NOMO-1 treated with DMSO at 0.1 percent for 48 hours (cell line): ENCODE measurements at regions not wholly inside any gene's neighbourhood (a gene's known extent, or its start where the extent isn't known, plus 50 kb on each side); places are given as distances from the start of the nearest gene placed in this dataset.
"Not testable (repeated sequence)": the region's sequence is repeated elsewhere in the genome, so short reads cannot be mapped to it uniquely, and the experiment has no call there.

Experiments
- DNase-seq: peaks from one replicate; lab custom pipeline; 2025; ENCODE audit not compliant: unreplicated experiment; lab: John Stamatoyannopoulos, UW

GRCh38 chr20:53800883-53801604 is 207.4 kb upstream of the ZNF217 start:
- DNase-seq, result no peak

GRCh38 chr20:53800418-53800817 is 206.8 kb upstream of the ZNF217 start:
- DNase-seq, result no peak

GRCh38 chr20:53797085-53797484 is 203.4 kb upstream of the ZNF217 start:
- no peak for DNase-seq

- DNase-seq, result no peak
Observed at GRCh38 chr20:53795170-53795569, 201.5 kb upstream of the ZNF217 start.

- no peak for DNase-seq
Observed at GRCh38 chr20:53794529-53795115, 201.0 kb upstream of the ZNF217 start.

- DNase-seq, result no peak
Observed at GRCh38 chr20:53793783-53794383, 200.2 kb upstream of the ZNF217 start.

GRCh38 chr20:53792946-53793536 is 199.4 kb upstream of the ZNF217 start:
- DNase-seq, result no peak

- no peak for DNase-seq
Observed at GRCh38 chr20:53789989-53790675, 196.5 kb upstream of the ZNF217 start.

- DNase-seq, result no peak
Observed at GRCh38 chr20:53788253-53789022, 194.8 kb upstream of the ZNF217 start.

- DNase-seq, result not testable (repeated sequence)
Observed at GRCh38 chr20:53787491-53787931, 193.9 kb upstream of the ZNF217 start.

- DNase-seq, result peak; percentile 21
Observed at GRCh38 chr20:53786445-53787267, 193.0 kb upstream of the ZNF217 start.

- no peak for DNase-seq
Observed at GRCh38 chr20:53786071-53786444, 192.4 kb upstream of the ZNF217 start.

- DNase-seq, result no peak
Observed at GRCh38 chr20:53785320-53785719, 191.7 kb upstream of the ZNF217 start.

GRCh38 chr20:53783768-53784167 is 190.1 kb upstream of the ZNF217 start:
- no peak for DNase-seq

GRCh38 chr20:53782612-53783246 is 189.1 kb upstream of the ZNF217 start:
- no peak for DNase-seq

- DNase-seq, result no peak
Observed at GRCh38 chr20:53779822-53780221, 186.2 kb upstream of the ZNF217 start.

GRCh38 chr20:53778736-53779135 is 185.1 kb upstream of the ZNF217 start:
- no peak for DNase-seq

- DNase-seq, result no peak
Observed at GRCh38 chr20:53778041-53778516, 184.4 kb upstream of the ZNF217 start.

- DNase-seq, result not testable (repeated sequence)
Observed at GRCh38 chr20:53777402-53777801, 183.8 kb upstream of the ZNF217 start.
